ENCODE measurements at regions not wholly inside any gene's neighbourhood (a gene's known extent, or its start where the extent isn't known, plus 50 kb on each side); places are given as distances from the start of the nearest gene placed in this dataset.

DNA sequence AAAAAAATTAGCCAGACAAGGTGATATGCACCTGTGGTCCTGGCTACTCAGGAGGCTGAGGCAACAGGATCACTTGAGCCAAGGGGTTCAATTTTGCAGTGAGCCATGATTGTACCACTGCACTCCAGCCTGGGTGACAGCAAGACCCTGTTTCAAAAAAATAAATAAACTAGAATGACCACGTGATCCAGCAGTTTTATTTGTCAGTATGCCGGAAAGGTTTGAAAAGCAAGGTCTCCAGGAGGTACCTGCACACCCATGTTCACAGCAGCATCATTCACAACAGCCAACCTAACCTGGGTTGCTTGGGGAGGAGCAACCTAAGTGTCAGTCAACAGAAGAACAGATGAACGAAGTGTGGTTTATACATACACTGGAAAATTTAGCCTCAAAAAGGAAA lies 78.7 kb upstream of the SEPTIN5 start:
- CTCF ChIA-PET, result no interaction called here
- no peak for DNase-seq (ENCODE audit: extremely low spot score)
- POLR2A ChIA-PET, result no interaction called here
- TF ChIP-seq, protein P1, sequence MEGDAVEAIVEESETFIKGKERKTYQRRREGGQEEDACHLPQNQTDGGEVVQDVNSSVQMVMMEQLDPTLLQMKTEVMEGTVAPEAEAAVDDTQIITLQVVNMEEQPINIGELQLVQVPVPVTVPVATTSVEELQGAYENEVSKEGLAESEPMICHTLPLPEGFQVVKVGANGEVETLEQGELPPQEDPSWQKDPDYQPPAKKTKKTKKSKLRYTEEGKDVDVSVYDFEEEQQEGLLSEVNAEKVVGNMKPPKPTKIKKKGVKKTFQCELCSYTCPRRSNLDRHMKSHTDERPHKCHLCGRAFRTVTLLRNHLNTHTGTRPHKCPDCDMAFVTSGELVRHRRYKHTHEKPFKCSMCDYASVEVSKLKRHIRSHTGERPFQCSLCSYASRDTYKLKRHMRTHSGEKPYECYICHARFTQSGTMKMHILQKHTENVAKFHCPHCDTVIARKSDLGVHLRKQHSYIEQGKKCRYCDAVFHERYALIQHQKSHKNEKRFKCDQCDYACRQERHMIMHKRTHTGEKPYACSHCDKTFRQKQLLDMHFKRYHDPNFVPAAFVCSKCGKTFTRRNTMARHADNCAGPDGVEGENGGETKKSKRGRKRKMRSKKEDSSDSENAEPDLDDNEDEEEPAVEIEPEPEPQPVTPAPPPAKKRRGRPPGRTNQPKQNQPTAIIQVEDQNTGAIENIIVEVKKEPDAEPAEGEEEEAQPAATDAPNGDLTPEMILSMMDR (IDR thresholded peaks at IDR 0.05; ENCODE audit: control extremely low read depth, extremely low read depth, low read depth, missing control alignments), result no peak

DNA sequence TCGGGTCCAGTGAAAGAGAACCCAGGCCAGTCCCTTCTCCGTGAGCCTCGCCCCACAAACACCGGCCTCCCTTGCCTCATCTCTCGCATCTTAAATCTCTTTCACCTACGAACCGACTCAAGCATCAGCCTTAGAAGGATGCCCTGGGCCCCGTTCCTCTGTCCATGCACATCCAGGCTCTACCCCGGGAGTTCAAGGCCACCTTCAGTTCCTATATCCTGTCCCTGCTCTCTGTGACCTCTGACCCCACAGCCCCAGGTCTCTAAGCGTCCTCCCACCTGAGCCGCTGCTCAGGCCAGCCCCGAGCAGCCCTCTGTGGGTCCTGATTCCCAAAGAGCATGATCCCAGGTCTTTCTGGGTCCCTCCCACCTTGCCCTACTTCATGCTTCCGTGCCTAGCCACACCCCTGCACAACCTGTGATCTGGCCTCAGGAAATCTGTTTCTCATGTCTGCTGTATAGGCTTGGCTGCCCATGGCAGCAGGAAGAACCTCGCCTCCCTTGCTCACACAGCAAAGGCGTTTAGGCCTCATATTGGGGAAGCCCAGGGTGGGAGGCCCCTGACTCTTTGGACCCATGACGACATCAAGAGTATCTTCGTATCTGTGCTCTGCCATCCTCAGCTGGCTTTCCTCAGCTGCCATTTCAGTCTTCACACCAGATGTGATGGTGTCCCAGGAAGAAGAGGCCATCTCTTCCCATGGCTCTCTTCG lies 77.5 kb upstream of the SEPTIN5 start:
- ChIA-PET POLR2A (no interaction called here), CTCF (no interaction called here)
- TF ChIP-seq, protein P1 (IDR thresholded peaks at IDR 0.05; ENCODE audit: control extremely low read depth, extremely low read depth, low read depth, missing control alignments), result no peak
- DNase-seq (ENCODE audit: extremely low spot score), result no peak

- ChIA-PET CTCF (interaction anchor here (1.9 kb wide), 1 partner anchor 8 kb away, joined by 7 read pairs; no protein-coding TSS in a partner anchor), POLR2A (no interaction called here)
- TF ChIP-seq, protein P1 (IDR thresholded peaks at IDR 0.05; ENCODE audit: control extremely low read depth, extremely low read depth, low read depth, missing control alignments), result no peak
- DNase-seq (ENCODE audit: extremely low spot score), result no peak
Measured at GRCh38 chr22:19637408-19638281, 76.7 kb upstream of the SEPTIN5 start.

DNA sequence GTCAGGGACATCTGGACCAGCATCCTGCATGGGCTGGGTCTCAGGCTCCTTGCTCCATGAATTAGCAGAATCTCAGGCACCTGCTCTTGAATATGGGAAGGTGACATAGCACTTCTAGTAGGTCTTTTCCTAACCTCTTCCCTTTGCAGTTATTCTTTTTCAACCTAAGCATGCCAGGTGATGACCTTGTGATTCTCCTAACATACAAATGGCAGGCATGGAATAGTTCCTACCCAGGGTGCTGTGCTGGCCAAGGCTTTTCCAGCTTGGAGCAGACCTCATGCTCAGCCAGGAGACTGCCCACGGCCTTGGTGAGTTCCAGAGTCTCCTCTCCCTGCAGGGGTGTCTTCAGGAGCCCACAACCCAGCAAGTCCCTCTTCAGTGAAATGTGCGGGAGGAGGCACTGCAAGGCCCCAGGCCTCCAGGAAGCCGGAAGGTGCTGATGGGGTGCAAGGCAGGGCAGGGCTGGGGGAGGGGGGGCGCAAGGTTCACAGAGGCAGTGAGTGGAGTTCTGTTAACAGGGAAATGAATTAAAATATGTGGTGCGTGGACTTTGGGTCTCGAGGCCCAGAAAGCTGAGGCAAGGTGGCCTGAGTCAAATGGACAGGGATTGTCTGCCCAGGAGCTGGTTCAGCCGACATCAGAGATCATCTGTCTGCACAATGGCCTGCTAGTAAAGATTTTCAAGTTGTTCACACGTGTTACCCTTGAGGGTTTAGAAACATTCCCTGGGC lies 75.9 kb upstream of the SEPTIN5 start:
- ChIA-PET POLR2A (no interaction called here), CTCF (interaction anchor here (1.9 kb wide), 1 partner anchor 8 kb away, joined by 7 read pairs; no protein-coding TSS in a partner anchor)
- no peak for DNase-seq (ENCODE audit: extremely low spot score)
- TF ChIP-seq, protein P1 (IDR thresholded peaks at IDR 0.05; ENCODE audit: control extremely low read depth, extremely low read depth, low read depth, missing control alignments), result no peak

- CTCF ChIA-PET, result interaction anchor here (1.9 kb wide), 1 partner anchor 10 kb away, joined by 7 read pairs; no protein-coding TSS in a partner anchor
- TF ChIP-seq, protein P1 (IDR thresholded peaks at IDR 0.05; ENCODE audit: control extremely low read depth, extremely low read depth, low read depth, missing control alignments), result no peak
- POLR2A ChIA-PET, result no interaction called here
- DNase-seq (ENCODE audit: extremely low spot score), result no peak
Measured at GRCh38 chr22:19639610-19640135, 74.6 kb upstream of the SEPTIN5 start.

- POLR2A ChIA-PET, result no interaction called here
- TF ChIP-seq, protein P1 (IDR thresholded peaks at IDR 0.05; ENCODE audit: control extremely low read depth, extremely low read depth, low read depth, missing control alignments), result no peak
- no peak for DNase-seq (ENCODE audit: extremely low spot score)
- CTCF ChIA-PET, result no interaction called here
Measured at GRCh38 chr22:19640306-19640705, 74.0 kb upstream of the SEPTIN5 start.
